ENCODE measurements at regions not wholly inside any gene's neighbourhood (a gene's known extent, or its start where the extent isn't known, plus 50 kb on each side); places are given as distances from the start of the nearest gene placed in this dataset.

DNA sequence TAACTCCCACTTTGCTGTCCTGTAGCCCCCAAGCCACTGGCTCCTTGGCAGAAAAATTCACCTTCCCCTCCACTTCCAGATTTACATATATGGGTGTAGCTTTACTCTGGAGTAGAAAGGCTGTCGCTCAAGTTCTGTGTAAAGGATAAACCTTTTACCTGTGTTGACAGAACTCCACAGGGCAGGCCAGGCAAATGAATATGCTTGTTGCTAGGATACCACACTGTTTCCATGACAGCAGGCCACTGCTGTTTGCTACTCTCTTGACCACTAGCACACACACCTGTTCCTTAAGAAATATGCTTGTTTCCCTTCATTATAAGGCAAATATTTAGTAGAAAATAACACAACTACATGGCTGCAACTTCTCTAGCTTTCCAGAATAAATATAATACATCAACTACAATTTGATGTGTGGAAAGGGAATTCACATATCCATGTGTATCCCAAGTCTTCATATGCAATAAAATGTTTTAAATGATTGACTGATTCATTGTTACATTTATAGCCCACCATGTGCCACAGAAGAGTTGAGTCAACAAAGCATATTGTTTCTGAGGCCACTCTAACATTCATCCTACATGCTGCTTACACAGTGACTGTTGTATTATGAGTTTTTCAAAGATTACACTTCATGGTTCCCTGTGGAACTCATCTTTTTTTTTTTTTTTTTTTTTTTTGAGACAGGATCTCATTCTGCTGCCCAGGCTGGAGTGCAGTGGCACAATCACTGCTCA is 56.2 kb upstream of the ROCK1 start:
- H3K27ac ChIP-seq = no peak overlapping the region
- WGBS (ENCODE audit: missing lambda C conversion rate) = 40% methylated on average over 1 of the region's 1 CpG
- no peak for ATAC-seq
- H3K4me3 ChIP-seq = no peak overlapping the region
- ChIA-PET POLR2A (no interaction called here), CTCF (interaction anchor here (0.7 to 4.2 kb wide), 3 partner anchors 11 to 202 kb away, joined by 3 to 16 read pairs (median 6); no protein-coding TSS in a partner anchor)
- no peak overlapping the region for H3K4me2 ChIP-seq
- peak in 1 of 2 experiments; percentile 38 for DNase-seq (ENCODE audit: low read depth in 1 of 2, low spot score in 1 of 2)
- TF ChIP-seq CEBPB (IDR thresholded peaks at IDR 0.05) = no peak
- FAIRE-seq = no peak
- no peaks in the 10 kb centered on the region for H3K9me3 ChIP-seq
- H3K4me1 ChIP-seq = peaks cover 14% of the 10 kb centered on the region

DNA sequence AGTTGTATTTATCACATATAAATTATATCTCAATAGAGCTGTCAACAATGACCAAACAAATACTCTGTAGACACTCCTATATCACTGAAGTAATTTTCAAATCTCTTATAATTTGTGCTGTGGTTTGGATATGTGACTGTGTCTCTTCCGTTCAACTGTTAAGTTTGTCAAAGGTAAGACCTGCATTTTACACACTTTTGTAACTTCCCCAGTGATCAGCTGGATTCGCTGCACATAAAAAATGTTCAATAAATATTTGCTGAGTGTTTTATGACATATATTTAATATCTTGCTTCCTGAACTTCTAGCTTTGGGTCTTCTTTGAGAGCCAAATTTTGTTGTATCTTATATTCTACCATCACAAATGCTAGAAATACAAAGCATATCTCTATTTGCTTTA is 57.3 kb upstream of the ROCK1 start:
- H3K4me1 ChIP-seq = peaks cover 10% of the 10 kb centered on the region

DNA sequence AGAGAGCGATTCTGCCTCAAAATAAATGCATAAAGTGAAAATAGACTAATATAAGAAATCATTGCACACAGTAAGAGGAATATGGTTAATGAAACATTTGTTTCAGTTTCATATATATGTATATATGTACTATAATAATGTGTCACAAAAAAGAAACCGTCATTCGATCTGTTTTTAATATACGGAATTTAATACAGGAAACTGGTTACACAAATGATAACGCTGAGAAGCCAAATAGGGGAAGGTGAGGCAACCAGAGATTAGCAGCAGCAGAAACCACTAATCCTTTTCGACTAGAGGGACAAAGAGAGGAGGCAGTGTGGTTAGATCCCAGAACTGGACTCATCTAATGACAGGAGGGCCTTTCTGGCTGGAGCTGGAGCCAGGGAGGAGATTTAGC is 64.2 kb upstream of the GREB1L start:
- H3K4me3 ChIP-seq = no peak overlapping the region
- TF ChIP-seq RARB (CRISPR knock-in tag; IDR thresholded peaks at IDR 0.05) = no peak
- no peak for TF ChIP-seq CHD4 (IDR thresholded peaks at IDR 0.05; ENCODE audit: borderline replicate concordance)
- no peak for FAIRE-seq
- POLR2A ChIA-PET = no interaction called here
- no peaks in the 10 kb centered on the region for H3K4me1 ChIP-seq
- no peak overlapping the region for H3K4me2 ChIP-seq
- no peak overlapping the region for H3K27ac ChIP-seq
- DNase-seq (ENCODE audit: low read depth in 1 of 2, low spot score in 1 of 2) = no peak
- H3K9me3 ChIP-seq = no peaks in the 10 kb centered on the region
- no peak; a peak in 1 of 6 replicates for ATAC-seq
- WGBS (ENCODE audit: missing lambda C conversion rate) = 76% methylated on average over 6 of the region's 6 CpGs
- CTCF ChIA-PET = interaction anchor here (1.1 to 1.4 kb wide), 2 partner anchors 14 to 207 kb away, joined by 4 to 5 read pairs; no protein-coding TSS in a partner anchor

More for the DNA sequence above, 57.3 kb upstream of the ROCK1 start:
- H3K9me3 ChIP-seq = no peaks in the 10 kb centered on the region
- H3K4me2 ChIP-seq = no peak overlapping the region
- H3K27ac ChIP-seq = no peak overlapping the region
- TF ChIP-seq TP53 (CRISPR knock-in tag; IDR thresholded peaks at IDR 0.05) (no peak), GATA3 (IDR thresholded peaks at IDR 0.05; ENCODE audit: borderline replicate concordance) (no peak), KDM5A (IDR thresholded peaks at IDR 0.05) (no peak), CBX8 (IDR thresholded peaks at IDR 0.05) (no peak), SMC3 (IDR thresholded peaks at IDR 0.05) (no peak), CHD2 (IDR thresholded peaks at IDR 0.05; ENCODE audit: low read length, partially characterized antibody) (no peak), NPAS2 (CRISPR knock-in tag; IDR thresholded peaks at IDR 0.05; ENCODE audit: borderline replicate concordance) (no peak), ZNF302 (CRISPR knock-in tag; IDR thresholded peaks at IDR 0.05) (no peak), ESRRA (IDR thresholded peaks at IDR 0.05; ENCODE audit: borderline replicate concordance, low read length) (no peak), HEYL (CRISPR knock-in tag; IDR thresholded peaks at IDR 0.05) (no peak), EHF (CRISPR knock-in tag; IDR thresholded peaks at IDR 0.05) (no peak), BHLHE40 (IDR thresholded peaks at IDR 0.05; ENCODE audit: low read depth, low read length) (no peak), CHD4 (IDR thresholded peaks at IDR 0.05; ENCODE audit: borderline replicate concordance) (no peak), SREBF2 (IDR thresholded peaks at IDR 0.05) (no peak), CEBPB (IDR thresholded peaks at IDR 0.05) (no peak), RCOR1 (IDR thresholded peaks at IDR 0.05; ENCODE audit: low read depth, low read length) (no peak), MAFK (IDR thresholded peaks at IDR 0.05; ENCODE audit: partially characterized antibody) (no peak), NR3C1 (IDR thresholded peaks at IDR 0.05) (no peak)
- TF ChIP-seq, protein P1, sequence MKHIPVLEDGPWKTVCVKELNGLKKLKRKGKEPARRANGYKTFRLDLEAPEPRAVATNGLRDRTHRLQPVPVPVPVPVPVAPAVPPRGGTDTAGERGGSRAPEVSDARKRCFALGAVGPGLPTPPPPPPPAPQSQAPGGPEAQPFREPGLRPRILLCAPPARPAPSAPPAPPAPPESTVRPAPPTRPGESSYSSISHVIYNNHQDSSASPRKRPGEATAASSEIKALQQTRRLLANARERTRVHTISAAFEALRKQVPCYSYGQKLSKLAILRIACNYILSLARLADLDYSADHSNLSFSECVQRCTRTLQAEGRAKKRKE (CRISPR knock-in tag; IDR thresholded peaks at IDR 0.05; ENCODE audit: low read depth) = no peak
- CTCF ChIA-PET = interaction anchor here (0.7 to 1.1 kb wide), 2 partner anchors 10 to 26 kb away, joined by 3 to 6 read pairs; no protein-coding TSS in a partner anchor
- H3K4me3 ChIP-seq = no peak overlapping the region
- DNase-seq (ENCODE audit: low read depth in 1 of 2, low spot score in 1 of 2) (no peak), FAIRE-seq (no peak), ATAC-seq (no peak)
- POLR2A ChIA-PET = no interaction called here
- 65% methylated on average over 2 of the region's 2 CpGs for WGBS (ENCODE audit: missing lambda C conversion rate)

DNA sequence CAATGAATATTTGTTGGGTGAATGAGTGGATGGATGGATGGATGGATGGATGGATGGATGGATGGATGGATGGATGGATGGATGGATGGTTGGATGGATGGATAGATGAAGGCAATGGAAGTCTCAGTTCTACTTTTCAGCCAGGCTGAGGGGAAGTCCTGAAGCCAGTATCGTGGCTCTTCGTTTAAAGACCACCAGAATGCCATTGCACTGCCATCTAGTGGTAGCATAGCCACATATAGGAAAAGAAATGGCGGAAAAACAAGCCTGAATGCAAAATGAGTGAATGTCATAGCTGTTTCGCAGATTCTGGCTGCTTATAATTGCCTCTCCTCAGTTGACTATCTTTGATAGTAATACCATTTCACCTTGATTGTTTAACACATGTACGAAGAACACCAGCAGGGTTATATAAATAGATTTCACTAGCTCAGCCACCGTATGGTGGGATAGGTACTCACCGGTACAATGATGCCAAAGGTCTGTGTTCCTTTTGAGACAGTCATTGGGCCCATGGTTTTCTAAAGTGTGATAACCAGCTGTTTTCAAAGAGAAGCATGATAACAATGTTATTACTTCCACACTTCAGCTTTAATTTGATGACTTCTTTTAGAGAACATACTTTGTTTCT is 62.3 kb upstream of the GREB1L start:
- Histone ChIP-seq H3K4me2 (no peak overlapping the region), H3K27ac (no peak overlapping the region), H3K9me3 (no peaks in the 10 kb centered on the region), H3K4me1 (no peaks in the 10 kb centered on the region), H3K4me3 (no peak overlapping the region)
- no peak for FAIRE-seq
- peak; percentile 25 to 52 for DNase-seq (ENCODE audit: low read depth in 1 of 2, low spot score in 1 of 2)
- whole genome bisulfite sequencing (ENCODE audit: missing lambda C conversion rate) = 42% methylated on average over 7 of the region's 7 CpGs
- POLR2A ChIA-PET = no interaction called here
- peak in 1 of 2 experiments; percentile 71; a peak in 3 of 6 replicates for ATAC-seq
- CTCF ChIA-PET = interaction anchor here (0.6 to 3.4 kb wide), 18 partner anchors 10 to 309 kb away, joined by 3 to 17 read pairs (median 4); partner anchors contain the start of gene ROCK1
- TF ChIP-seq, protein P2, sequence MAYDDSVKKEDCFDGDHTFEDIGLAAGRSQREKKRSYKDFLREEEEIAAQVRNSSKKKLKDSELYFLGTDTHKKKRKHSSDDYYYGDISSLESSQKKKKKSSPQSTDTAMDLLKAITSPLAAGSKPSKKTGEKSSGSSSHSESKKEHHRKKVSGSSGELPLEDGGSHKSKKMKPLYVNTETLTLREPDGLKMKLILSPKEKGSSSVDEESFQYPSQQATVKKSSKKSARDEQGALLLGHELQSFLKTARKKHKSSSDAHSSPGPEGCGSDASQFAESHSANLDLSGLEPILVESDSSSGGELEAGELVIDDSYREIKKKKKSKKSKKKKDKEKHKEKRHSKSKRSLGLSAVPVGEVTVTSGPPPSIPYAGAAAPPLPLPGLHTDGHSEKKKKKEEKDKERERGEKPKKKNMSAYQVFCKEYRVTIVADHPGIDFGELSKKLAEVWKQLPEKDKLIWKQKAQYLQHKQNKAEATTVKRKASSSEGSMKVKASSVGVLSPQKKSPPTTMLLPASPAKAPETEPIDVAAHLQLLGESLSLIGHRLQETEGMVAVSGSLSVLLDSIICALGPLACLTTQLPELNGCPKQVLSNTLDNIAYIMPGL (CRISPR knock-in tag; IDR thresholded peaks at IDR 0.05; ENCODE audit: borderline replicate concordance) = no peak
- TF ChIP-seq, protein P3, sequence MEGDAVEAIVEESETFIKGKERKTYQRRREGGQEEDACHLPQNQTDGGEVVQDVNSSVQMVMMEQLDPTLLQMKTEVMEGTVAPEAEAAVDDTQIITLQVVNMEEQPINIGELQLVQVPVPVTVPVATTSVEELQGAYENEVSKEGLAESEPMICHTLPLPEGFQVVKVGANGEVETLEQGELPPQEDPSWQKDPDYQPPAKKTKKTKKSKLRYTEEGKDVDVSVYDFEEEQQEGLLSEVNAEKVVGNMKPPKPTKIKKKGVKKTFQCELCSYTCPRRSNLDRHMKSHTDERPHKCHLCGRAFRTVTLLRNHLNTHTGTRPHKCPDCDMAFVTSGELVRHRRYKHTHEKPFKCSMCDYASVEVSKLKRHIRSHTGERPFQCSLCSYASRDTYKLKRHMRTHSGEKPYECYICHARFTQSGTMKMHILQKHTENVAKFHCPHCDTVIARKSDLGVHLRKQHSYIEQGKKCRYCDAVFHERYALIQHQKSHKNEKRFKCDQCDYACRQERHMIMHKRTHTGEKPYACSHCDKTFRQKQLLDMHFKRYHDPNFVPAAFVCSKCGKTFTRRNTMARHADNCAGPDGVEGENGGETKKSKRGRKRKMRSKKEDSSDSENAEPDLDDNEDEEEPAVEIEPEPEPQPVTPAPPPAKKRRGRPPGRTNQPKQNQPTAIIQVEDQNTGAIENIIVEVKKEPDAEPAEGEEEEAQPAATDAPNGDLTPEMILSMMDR (IDR thresholded peaks at IDR 0.05) = peak; percentile 62
- TF ChIP-seq KDM1A (IDR thresholded peaks at IDR 0.05; ENCODE audit: low read depth) (no peak), MYC (IDR thresholded peaks at IDR 0.05; ENCODE audit: borderline replicate concordance, low read length) (no peak), RAD21 (conservative IDR thresholded peaks at IDR 0.05 in 1 of 2, IDR thresholded peaks at IDR 0.05 in 1 of 2) (peak; percentile 70 to 71), CHD4 (IDR thresholded peaks at IDR 0.05; ENCODE audit: borderline replicate concordance) (no peak), HOXA7 (CRISPR knock-in tag; IDR thresholded peaks at IDR 0.05) (no peak), SMC3 (IDR thresholded peaks at IDR 0.05) (peak; percentile 55)

Measured in A549 (cell line).